ENCODE measurements at regions not wholly inside any gene's neighbourhood (a gene's known extent, or its start where the extent isn't known, plus 50 kb on each side); places are given as distances from the start of the nearest gene placed in this dataset.

DNA sequence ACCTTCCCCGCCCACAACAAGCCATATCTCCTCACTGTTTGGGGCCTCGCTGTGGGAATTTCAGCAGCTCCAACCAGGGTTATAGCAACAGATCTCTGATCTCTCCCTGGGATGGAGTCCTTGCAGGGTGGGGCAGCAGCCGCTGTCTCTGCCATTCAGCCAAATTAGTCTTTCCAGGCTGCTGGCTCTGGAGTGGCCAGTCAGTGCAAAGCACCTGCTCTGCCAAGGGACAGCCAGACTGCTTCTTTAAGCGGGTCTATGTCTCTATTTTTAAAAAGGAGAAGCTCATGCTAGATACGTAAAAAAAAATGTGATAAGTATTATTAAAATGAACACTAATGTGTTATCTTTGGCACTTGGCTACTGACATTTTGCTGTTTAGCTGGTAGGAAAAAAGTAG is 380.2 kb downstream of the CDH10 start:
- ChIA-PET POLR2A (interaction anchor here (0.5 kb wide), 1 partner anchor 10 kb away, joined by 3 read pairs; no protein-coding TSS in a partner anchor), CTCF (ENCODE audit: low intra/inter-chr PET ratio) (no interaction called here)
- ATAC-seq = no peak
- Histone ChIP-seq H3K4me1 (replicated peaks in 1 of 2; ENCODE audit: control insufficient read depth in 2 of 2, insufficient read depth in 2 of 2, low read length in 2 of 2) (no peaks in the 10 kb centered on the region), H3K9me3 (replicated peaks; ENCODE audit: control insufficient read depth, insufficient read depth, low read depth, low read length) (no peaks in the 10 kb centered on the region), H3K4me3 (no peak overlapping the region), H3K9me1 (ENCODE audit: control insufficient read depth, insufficient read depth, low read length) (no peaks in the 10 kb centered on the region), H3K27me3 (ENCODE audit: control insufficient read depth in 2 of 2, insufficient read depth in 2 of 2, low read length in 2 of 2) (no peaks in the 10 kb centered on the region), H3K9ac (ENCODE audit: insufficient read depth in 1 of 2, low read depth in 2 of 2, low read length in 2 of 2) (no peak overlapping the region), H3K36me3 (ENCODE audit: control insufficient read depth, insufficient read depth, low read length) (no peaks in the 10 kb centered on the region), H3K4me2 (ENCODE audit: insufficient read depth, low read length) (no peak overlapping the region), H3K79me2 (ENCODE audit: control insufficient read depth, insufficient read depth, low read length) (no peaks in the 10 kb centered on the region), H2AFZ (ENCODE audit: low read depth, low read length) (no peak overlapping the region), H3K27ac (ENCODE audit: extremely low read depth, low read depth, low read length) (no peak overlapping the region), H4K20me1 (replicated peaks; ENCODE audit: control insufficient read depth, insufficient read depth, low read length) (no peaks in the 10 kb centered on the region)
- TF ChIP-seq NBN (IDR thresholded peaks at IDR 0.05; ENCODE audit: low read depth) (no peak), TEAD4 (IDR thresholded peaks at IDR 0.05; ENCODE audit: low read length) (no peak), TEAD4 (CRISPR knock-in tag; IDR thresholded peaks at IDR 0.05; ENCODE audit: borderline replicate concordance) (no peak), ZNF778 (CRISPR knock-in tag; IDR thresholded peaks at IDR 0.05) (no peak), SMAD1 (IDR thresholded peaks at IDR 0.05; ENCODE audit: low read depth, low read length, partially characterized antibody) (no peak), FOXA3 (CRISPR knock-in tag; conservative IDR thresholded peaks at IDR 0.05 in 1 of 2, IDR thresholded peaks at IDR 0.05 in 1 of 2) (no peak), GTF2F1 (IDR thresholded peaks at IDR 0.05; ENCODE audit: low read depth, low read length) (no peak)
- TF ChIP-seq, protein P1, sequence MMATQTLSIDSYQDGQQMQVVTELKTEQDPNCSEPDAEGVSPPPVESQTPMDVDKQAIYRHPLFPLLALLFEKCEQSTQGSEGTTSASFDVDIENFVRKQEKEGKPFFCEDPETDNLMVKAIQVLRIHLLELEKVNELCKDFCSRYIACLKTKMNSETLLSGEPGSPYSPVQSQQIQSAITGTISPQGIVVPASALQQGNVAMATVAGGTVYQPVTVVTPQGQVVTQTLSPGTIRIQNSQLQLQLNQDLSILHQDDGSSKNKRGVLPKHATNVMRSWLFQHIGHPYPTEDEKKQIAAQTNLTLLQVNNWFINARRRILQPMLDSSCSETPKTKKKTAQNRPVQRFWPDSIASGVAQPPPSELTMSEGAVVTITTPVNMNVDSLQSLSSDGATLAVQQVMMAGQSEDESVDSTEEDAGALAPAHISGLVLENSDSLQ (IDR thresholded peaks at IDR 0.05) = no peak
- intact Hi-C loops (cut with micrococcal nuclease) = no loop called here
- FAIRE-seq = no peak
- WGBS (ENCODE audit: insufficient coverage, low coverage, missing lambda C conversion rate) = 0% methylated on average over 5 of the region's 5 CpGs
- DNase-seq (ENCODE audit: extremely low read depth in 1 of 4, low spot score in 3 of 4) = no peak
- in situ Hi-C loops (cut with MboI) = no loop called here
- BruUV-seq (replicated peaks) = no TSS peak
